H1 (cell line): ENCODE measurements at regions not wholly inside any gene's neighbourhood (a gene's known extent, or its start where the extent isn't known, plus 50 kb on each side); places are given as distances from the start of the nearest gene placed in this dataset.

ENCODE experiments used
- CTCF ChIP-seq, 3 experiments: IDR thresholded peaks; 1 replicate in 2 of 3; 2 replicates in 1 of 3; pipeline versions ENCODE4 v1.5.1 to v1.6.1; 2011; ENCODE audit warnings: low read length in 3 of 3, mild to moderate bottlenecking in 3 of 3, inconsistent platforms in 2 of 3, low read depth in 1 of 3, moderate library complexity in 1 of 3; ENCODE audit not compliant: insufficient read depth in 1 of 3; ENCODE audit errors: control extremely low read depth in 1 of 3
- ZNF274 ChIP-seq: IDR thresholded peaks from 2 replicates; pipeline ENCODE4 v1.7.0; 2012; ENCODE audit warnings: low read length, borderline replicate concordance; ENCODE audit errors: extremely low read depth

DNA sequence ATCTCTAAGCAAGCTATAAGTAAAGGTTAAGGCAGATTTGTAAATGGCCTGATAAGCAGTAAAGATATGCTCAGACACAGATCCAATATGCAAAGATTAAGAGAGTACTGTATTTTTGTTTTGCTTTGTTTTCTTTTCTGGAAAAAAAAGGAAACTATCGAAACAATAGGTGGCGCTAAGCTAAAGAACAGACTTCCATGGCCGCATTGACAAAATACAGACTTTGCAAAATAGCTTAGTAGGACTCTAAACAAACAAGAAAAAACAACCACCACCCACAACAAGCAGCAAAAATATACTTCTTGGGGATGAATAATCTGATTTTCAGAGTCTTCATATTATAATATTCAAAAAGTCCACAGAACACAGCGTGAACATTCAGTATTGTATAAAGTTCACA, 758.4 kb upstream of the ROBO1 start (continued):
- no peak for TF ChIP-seq ZNF274
- TF ChIP-seq CTCF (IDR thresholded peaks at IDR 0.05; ENCODE audit: control extremely low read depth in 1 of 3, insufficient read depth in 1 of 3, low read depth in 1 of 3, low read length in 3 of 3): peak in 1 of 3 experiments; percentile 39; a peak in 1 of 4 replicates
